ENCODE measurements at regions not wholly inside any gene's neighbourhood (a gene's known extent, or its start where the extent isn't known, plus 50 kb on each side); places are given as distances from the start of the nearest gene placed in this dataset.
"Not testable (repeated sequence)": the region's sequence is repeated elsewhere in the genome, so short reads cannot be mapped to it uniquely, and the experiment has no call there.

- not testable (repeated sequence) for TF ChIP-seq CTCF, POLR2A (IDR thresholded peaks at IDR 0.05)
Observed at GRCh38 chr1:790388-790930, 104.0 kb upstream of the OR4F16 start.

Measured in testis (tissue), 2 donors.